HAP-1 (cell line): ENCODE measurements at regions not wholly inside any gene's neighbourhood (a gene's known extent, or its start where the extent isn't known, plus 50 kb on each side); places are given as distances from the start of the nearest gene placed in this dataset.

Experiments used
- DNase-seq, 2 experiments: peaks; one replicate each; pipeline ENCODE4 v3.0.0-alpha.2; 2016 to 2020; ENCODE audit warnings: low spot score in 2 of 2
- H3K27me3 ChIP-seq: fragments of 250-450 bp; sonication (Bioruptor Pico); 2 replicates; pipeline ENCODE4 v1.5.1; 2020; ENCODE audit warnings: low read depth, mild to moderate bottlenecking, moderate library complexity
- H3K36me3 ChIP-seq: fragments of 250-450 bp; sonication (Bioruptor Pico); replicated peaks from 2 replicates; pipeline ENCODE4 v1.5.1; 2020; ENCODE audit warnings: mild to moderate bottlenecking
- H3K4me1 ChIP-seq: fragments of 250-450 bp; sonication (Bioruptor Pico); 2 replicates; pipeline ENCODE4 v1.5.1; 2020; ENCODE audit warnings: mild to moderate bottlenecking
- H3K4me3 ChIP-seq: fragments of 250-450 bp; sonication (Bioruptor Pico); 2 replicates; pipeline ENCODE4 v1.5.1; 2020; ENCODE audit warnings: mild to moderate bottlenecking, moderate library complexity
- H3K9me3 ChIP-seq: fragments of 250-450 bp; sonication (Bioruptor Pico); 2 replicates; pipeline ENCODE4 v1.5.1; 2020; ENCODE audit warnings: mild to moderate bottlenecking, moderate library complexity
- in situ Hi-C: fragments of 300-500 bp; cut with MboI; formaldehyde crosslinking; loops from 3 replicates; pipeline ENCODE4 v1.14.3; 2020; ENCODE audit warnings: low sequenced_read_pairs, inconsistent platforms, mixed read lengths

DNA sequence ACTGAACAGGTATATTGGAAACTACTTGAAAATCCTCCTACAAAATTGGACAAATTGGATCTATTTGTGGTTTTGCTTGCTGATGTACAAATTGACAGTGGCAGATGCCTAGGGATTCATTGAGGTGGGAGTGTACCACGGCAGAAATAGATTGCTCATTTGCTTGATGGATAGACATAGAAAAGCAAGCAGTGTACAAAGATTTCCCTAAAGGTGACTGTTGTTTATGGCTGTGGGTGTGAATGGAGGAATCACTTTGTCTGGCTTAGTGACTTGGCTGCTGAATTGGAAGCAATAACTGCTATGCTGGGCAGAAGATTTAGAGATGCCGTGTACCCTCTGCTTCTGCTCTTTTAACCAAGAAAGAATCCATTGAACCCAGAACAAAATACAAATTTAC lies 191.0 kb upstream of the GRID2 start:
- H3K36me3 ChIP-seq, result no peaks in the 10 kb centered on the region
- H3K9me3 ChIP-seq, result no peaks in the 10 kb centered on the region
- H3K27me3 ChIP-seq, result no peaks in the 10 kb centered on the region
- in situ Hi-C loops, result no loop called here
- H3K4me1 ChIP-seq, result no peaks in the 10 kb centered on the region
- no peak overlapping the region for H3K4me3 ChIP-seq
- DNase-seq, result no peak

DNA sequence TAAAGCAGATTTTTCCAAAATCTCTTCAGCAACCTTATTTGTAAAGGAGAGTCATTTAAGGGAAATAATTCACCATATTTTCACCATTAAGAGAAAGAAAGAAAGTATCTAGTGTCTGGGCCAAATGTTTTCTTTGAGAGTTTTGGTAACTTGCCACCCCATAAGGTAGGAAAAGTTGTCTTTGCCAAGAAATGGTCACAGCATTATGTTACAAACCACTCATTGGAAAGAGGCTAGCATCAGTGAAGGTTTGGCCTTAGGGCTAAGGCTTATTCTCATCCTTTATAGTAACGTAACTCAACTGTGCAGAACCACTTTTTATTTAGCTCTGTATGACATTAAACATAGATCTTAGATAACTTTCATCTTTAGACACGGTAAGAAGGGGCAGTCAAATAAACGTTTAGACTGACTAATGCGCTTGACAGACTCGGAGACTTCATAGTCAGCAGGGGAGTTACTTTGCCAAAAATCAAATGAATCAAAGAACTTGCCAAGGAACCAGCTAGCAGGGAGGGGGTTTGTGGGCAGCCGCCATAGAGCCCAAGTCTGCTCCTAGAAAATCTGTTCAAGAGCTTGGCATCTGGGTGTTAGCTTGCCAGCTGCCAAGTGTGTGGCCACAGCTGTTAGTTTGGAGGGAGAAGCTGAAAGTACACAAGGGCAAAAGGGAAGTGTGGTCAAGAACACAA lies 182.8 kb upstream of the GRID2 start:
- H3K4me1 ChIP-seq, result no peaks in the 10 kb centered on the region
- no peaks in the 10 kb centered on the region for H3K36me3 ChIP-seq
- in situ Hi-C loops, result no loop called here
- H3K9me3 ChIP-seq, result no peaks in the 10 kb centered on the region
- H3K4me3 ChIP-seq, result no peak overlapping the region
- no peaks in the 10 kb centered on the region for H3K27me3 ChIP-seq
- no peak for DNase-seq

- DNase-seq, result no peak
- in situ Hi-C loops, result no loop called here
- H3K4me1 ChIP-seq, result no peaks in the 10 kb centered on the region
Measured at GRCh38 chr4:92122911-92123310, 180.9 kb upstream of the GRID2 start.

GRCh38 chr4:92128676-92129075 lies 175.1 kb upstream of the GRID2 start:
- in situ Hi-C loops, result no loop called here
- H3K4me3 ChIP-seq, result no peak overlapping the region
- no peaks in the 10 kb centered on the region for H3K4me1 ChIP-seq
- DNase-seq, result no peak
- no peaks in the 10 kb centered on the region for H3K9me3 ChIP-seq
- no peaks in the 10 kb centered on the region for H3K36me3 ChIP-seq
- H3K27me3 ChIP-seq, result no peaks in the 10 kb centered on the region

More at GRCh38 chr4:92122911-92123310, 180.9 kb upstream of the GRID2 start:
- no peaks in the 10 kb centered on the region for H3K27me3 ChIP-seq
- H3K9me3 ChIP-seq, result no peaks in the 10 kb centered on the region
- no peak overlapping the region for H3K4me3 ChIP-seq
- no peaks in the 10 kb centered on the region for H3K36me3 ChIP-seq

GRCh38 chr4:92129408-92129994 lies 174.3 kb upstream of the GRID2 start:
- no peaks in the 10 kb centered on the region for H3K4me1 ChIP-seq
- no peaks in the 10 kb centered on the region for H3K27me3 ChIP-seq
- no peaks in the 10 kb centered on the region for H3K9me3 ChIP-seq
- no peak for DNase-seq
- no peaks in the 10 kb centered on the region for H3K36me3 ChIP-seq
- no peak overlapping the region for H3K4me3 ChIP-seq
- in situ Hi-C loops, result no loop called here

- in situ Hi-C loops, result no loop called here
- H3K36me3 ChIP-seq, result no peaks in the 10 kb centered on the region
- H3K27me3 ChIP-seq, result no peaks in the 10 kb centered on the region
- H3K4me3 ChIP-seq, result no peak overlapping the region
- no peaks in the 10 kb centered on the region for H3K4me1 ChIP-seq
- H3K9me3 ChIP-seq, result no peaks in the 10 kb centered on the region
- DNase-seq, result no peak
Measured at GRCh38 chr4:92136434-92136833, 167.3 kb upstream of the GRID2 start.

DNA sequence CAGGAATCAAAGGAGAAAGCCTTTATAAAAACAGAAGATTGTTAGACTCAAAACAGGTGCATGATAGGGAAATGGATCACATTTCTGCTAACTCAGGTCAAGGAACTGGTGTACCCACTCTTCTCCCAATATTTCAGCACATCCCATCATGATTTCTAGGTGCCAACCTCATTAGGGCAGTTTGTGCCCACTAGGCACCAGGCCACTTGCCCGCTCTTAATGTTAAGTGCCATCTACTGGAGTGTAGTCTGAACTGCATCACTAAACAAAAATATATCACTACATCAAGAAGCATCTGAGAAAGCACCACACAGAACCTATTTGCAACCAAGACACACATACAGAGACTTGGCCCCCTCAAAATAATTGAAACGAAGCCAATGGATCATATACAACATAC lies 140.4 kb upstream of the GRID2 start:
- no peaks in the 10 kb centered on the region for H3K27me3 ChIP-seq
- H3K9me3 ChIP-seq, result no peaks in the 10 kb centered on the region
- in situ Hi-C loops, result no loop called here
- peak in 1 of 2 experiments; percentile 6 for DNase-seq
- no peaks in the 10 kb centered on the region for H3K4me1 ChIP-seq
- no peak overlapping the region for H3K4me3 ChIP-seq
- H3K36me3 ChIP-seq, result no peaks in the 10 kb centered on the region

DNA sequence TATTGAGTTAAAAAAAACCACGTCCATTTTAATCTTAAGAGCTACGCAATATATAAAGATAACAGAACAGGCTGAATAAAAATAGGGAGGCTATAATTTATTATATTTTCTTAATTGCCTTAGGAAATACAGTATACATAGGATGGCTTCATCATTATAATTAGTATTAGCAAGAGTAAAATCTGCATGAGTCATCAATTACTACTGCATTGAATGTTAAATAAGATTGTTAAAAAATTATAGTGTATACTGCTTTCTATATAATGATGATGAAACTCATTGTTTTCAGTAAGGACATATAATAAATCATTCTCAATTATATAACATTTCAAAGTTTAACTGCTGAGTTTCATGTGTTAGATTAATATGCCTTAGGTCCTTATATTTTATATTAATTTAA lies 133.4 kb upstream of the GRID2 start:
- Histone ChIP-seq H3K4me3 (no peak overlapping the region), H3K27me3 (no peaks in the 10 kb centered on the region), H3K4me1 (no peaks in the 10 kb centered on the region), H3K36me3 (no peaks in the 10 kb centered on the region), H3K9me3 (no peaks in the 10 kb centered on the region)
- in situ Hi-C loops, result no loop called here
- no peak for DNase-seq

DNA sequence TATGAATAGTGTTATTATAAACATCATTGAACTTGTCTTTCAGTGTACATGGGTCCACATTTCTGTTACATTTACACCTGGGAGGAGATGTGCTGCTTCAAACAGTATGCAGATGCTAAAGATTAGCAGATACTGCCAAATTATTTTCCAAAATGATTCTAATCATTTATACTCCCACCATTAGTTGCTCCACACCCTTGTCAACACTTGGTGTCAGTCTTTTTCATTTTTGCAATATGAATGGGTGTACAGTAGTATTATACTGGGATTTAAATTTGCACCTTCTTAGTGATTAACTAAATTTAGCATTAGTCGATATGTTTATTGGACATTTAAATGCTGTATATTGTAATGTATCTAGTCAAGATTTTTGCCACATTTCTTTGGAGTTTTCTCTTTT lies 131.6 kb upstream of the GRID2 start:
- DNase-seq, result no peak
- H3K9me3 ChIP-seq, result no peaks in the 10 kb centered on the region
- in situ Hi-C loops, result no loop called here
- H3K4me3 ChIP-seq, result no peak overlapping the region
- H3K4me1 ChIP-seq, result no peaks in the 10 kb centered on the region
- no peaks in the 10 kb centered on the region for H3K36me3 ChIP-seq
- H3K27me3 ChIP-seq, result no peaks in the 10 kb centered on the region

DNA sequence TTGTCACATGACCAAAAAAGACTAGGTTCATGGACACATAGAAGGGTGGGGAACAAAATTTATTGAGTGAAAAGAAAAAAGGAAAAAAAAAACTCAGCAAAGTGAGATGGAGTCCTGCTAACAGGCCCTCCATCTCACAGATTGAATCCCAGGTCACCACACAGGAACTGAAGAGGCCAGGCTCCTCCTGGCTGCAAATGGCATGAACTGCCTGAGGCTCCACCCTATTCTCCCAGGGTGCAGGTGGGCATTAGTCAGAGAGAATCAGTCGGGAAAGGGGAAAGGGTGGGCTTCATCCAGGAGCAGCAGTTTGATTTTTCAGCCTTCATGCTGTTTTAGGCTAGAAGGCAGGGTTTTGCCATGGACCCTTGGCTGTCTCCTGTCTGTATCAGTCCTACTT lies 128.5 kb upstream of the GRID2 start:
- H3K4me3 ChIP-seq, result no peak overlapping the region

GRCh38 chr4:92182006-92182735 lies 121.6 kb upstream of the GRID2 start:
- no peak for DNase-seq
- Histone ChIP-seq H3K4me1 (no peaks in the 10 kb centered on the region), H3K36me3 (no peaks in the 10 kb centered on the region), H3K9me3 (no peaks in the 10 kb centered on the region), H3K27me3 (no peaks in the 10 kb centered on the region), H3K4me3 (no peak overlapping the region)
- in situ Hi-C loops, result no loop called here

More for the DNA sequence above, 128.5 kb upstream of the GRID2 start:
- H3K4me1 ChIP-seq, result no peaks in the 10 kb centered on the region
- no peaks in the 10 kb centered on the region for H3K9me3 ChIP-seq
- H3K36me3 ChIP-seq, result no peaks in the 10 kb centered on the region
- no peaks in the 10 kb centered on the region for H3K27me3 ChIP-seq
- in situ Hi-C loops, result no loop called here
- DNase-seq, result no peak

- DNase-seq, result no peak
- H3K9me3 ChIP-seq, result no peaks in the 10 kb centered on the region
- H3K4me1 ChIP-seq, result no peaks in the 10 kb centered on the region
- H3K4me3 ChIP-seq, result no peak overlapping the region
- H3K27me3 ChIP-seq, result no peaks in the 10 kb centered on the region
- in situ Hi-C loops, result no loop called here
- no peaks in the 10 kb centered on the region for H3K36me3 ChIP-seq
Measured at GRCh38 chr4:92182736-92183407, 120.9 kb upstream of the GRID2 start.

DNA sequence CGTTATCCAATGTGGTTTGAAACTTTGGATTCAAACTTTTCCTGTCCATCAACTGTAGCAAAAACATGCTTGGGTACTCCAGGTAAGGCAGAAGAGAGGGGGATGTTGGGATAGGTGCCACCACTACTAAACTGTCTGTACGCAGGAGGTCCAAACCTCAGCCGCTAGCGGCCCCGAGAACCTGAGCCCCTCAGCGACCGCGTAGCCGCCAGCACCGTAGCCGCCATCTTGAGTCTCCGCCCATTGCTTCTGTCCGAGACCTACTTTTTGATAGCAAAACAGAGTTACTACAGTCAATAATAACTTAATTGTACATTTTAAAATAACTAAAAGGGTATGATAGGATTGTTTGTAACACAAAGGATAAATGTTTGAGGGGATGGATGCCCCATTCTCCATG lies 119.9 kb upstream of the GRID2 start:
- no peaks in the 10 kb centered on the region for H3K4me1 ChIP-seq
- no peak overlapping the region for H3K4me3 ChIP-seq
- H3K27me3 ChIP-seq, result no peaks in the 10 kb centered on the region
- DNase-seq, result no peak
- no peaks in the 10 kb centered on the region for H3K36me3 ChIP-seq
- in situ Hi-C loops, result no loop called here
- H3K9me3 ChIP-seq, result no peaks in the 10 kb centered on the region

DNA sequence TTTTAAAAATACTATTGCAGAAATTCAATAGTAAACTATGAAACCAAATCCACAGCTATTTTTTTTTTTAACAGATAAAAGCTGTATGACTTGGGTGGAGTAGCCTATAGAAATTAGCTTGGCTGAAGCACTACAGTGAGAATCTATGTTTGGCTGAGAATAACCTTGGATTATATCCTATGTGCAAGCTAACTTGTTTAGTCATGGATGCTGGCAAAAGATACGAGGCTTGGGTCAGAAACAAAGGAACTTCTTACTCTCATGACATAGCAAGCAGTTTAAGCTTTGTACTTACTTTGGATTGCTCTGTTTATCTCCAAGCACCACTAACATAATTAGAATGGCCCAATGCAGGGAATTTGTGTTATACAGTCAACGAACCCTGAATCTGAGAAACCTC lies 119.2 kb upstream of the GRID2 start:
- no peaks in the 10 kb centered on the region for H3K4me1 ChIP-seq
- DNase-seq, result no peak
- in situ Hi-C loops, result no loop called here
- H3K36me3 ChIP-seq, result no peaks in the 10 kb centered on the region
- no peaks in the 10 kb centered on the region for H3K9me3 ChIP-seq
- no peaks in the 10 kb centered on the region for H3K27me3 ChIP-seq
- no peak overlapping the region for H3K4me3 ChIP-seq
